ENCODE measurements at regions not wholly inside any gene's neighbourhood (a gene's known extent, or its start where the extent isn't known, plus 50 kb on each side); places are given as distances from the start of the nearest gene placed in this dataset.
A peak's percentile ranks its signal among the peaks of the same experiment; 100 is the strongest.

DNA sequence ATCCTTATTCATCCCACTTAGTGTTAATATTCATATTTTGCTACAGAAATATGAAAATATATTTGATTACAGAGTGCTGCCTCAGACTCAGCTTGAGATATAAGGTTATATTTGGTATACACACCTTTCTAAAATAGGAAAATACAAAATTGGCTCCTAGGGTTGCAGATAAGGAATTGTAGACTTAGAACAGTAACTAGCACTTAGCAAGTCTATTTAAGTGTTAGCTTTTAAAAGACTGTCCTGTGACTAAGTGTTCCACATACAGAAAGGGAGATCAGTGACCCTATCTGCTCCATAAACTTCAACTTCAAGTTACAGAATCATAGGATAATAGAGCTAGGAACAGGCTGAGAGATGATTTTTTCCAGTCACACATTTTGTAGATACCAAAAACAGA is 607.0 kb downstream of the ZNF608 start:
- H3K36me3 ChIP-seq, result no peaks in the 10 kb centered on the region
- no peak overlapping the region for H3K27ac ChIP-seq
- no peaks in the 10 kb centered on the region for H3K4me1 ChIP-seq
- H3K27me3 ChIP-seq, result no peaks in the 10 kb centered on the region
- H3K4me3 ChIP-seq, result no peak overlapping the region
- no peaks in the 10 kb centered on the region for H3K9me3 ChIP-seq (replicated peaks)
- no peak for DNase-seq

DNA sequence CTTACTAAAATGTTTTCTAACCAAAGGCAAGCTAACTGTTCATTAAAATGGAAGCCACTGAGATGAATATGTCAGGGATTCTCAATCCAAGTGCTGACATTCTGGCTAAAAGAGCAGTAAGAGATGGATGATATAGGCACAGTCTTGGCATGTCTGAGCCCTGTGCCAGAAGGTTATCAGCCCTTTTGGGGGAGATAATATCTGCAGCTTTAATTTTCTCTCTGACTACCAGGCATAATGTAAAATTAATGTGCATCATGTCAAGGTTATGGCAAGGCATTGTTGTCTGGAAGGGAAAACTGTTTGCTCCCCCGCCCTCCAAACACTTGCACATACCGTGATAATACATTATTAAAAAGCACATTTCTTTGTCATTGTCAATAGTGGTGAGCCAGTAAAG is 609.8 kb downstream of the ZNF608 start:
- Histone ChIP-seq H3K36me3 (no peaks in the 10 kb centered on the region), H3K9me3 (replicated peaks) (no peaks in the 10 kb centered on the region), H3K4me3 (no peak overlapping the region), H3K27me3 (no peaks in the 10 kb centered on the region), H3K4me1 (no peaks in the 10 kb centered on the region), H3K27ac (no peak overlapping the region)
- no peak for DNase-seq

DNA sequence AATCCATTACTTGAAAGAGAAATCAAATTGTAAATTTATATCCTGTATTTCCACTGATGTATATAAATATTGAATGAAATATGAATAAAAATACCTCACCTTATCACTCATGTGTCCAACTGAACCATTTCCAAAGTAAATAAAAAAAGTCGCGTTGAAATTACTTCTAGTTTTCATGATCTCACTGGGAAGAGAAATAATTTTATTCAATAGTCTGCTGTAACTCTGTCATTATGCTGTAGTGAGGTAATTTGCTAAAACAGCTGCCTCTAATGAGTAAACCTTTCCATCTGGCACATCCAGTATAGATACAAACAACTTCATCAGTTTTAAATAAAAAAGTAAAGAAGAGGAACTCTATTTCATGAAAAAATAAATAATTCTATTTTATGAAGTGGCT is 611.5 kb downstream of the ZNF608 start:
- no peak for DNase-seq
- no peaks in the 10 kb centered on the region for H3K9me3 ChIP-seq (replicated peaks)
- no peaks in the 10 kb centered on the region for H3K36me3 ChIP-seq
- H3K27me3 ChIP-seq, result no peaks in the 10 kb centered on the region
- H3K4me3 ChIP-seq, result no peak overlapping the region
- H3K27ac ChIP-seq, result no peak overlapping the region
- no peaks in the 10 kb centered on the region for H3K4me1 ChIP-seq

DNA sequence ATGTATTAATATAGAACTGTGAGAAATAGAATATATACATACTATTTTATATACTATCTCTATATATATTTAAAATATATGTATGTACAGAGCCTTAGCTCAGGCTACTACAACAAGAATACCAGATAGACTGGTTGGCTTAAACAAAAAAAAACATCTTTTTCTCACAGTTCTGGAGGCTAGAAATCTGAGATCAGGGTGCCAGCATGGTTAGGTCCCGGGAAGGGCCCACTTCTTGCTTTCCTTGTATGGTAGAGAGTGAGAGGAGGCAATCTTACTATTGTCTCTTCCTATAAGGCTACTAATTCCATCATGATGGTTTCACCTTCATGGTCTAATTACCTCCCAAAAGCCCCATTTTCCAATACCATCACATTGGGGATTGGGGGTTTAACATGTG is 613.0 kb downstream of the ZNF608 start:
- Histone ChIP-seq H3K4me3 (no peak overlapping the region), H3K27me3 (no peaks in the 10 kb centered on the region), H3K4me1 (no peaks in the 10 kb centered on the region), H3K9me3 (replicated peaks) (no peaks in the 10 kb centered on the region), H3K27ac (no peak overlapping the region), H3K36me3 (no peaks in the 10 kb centered on the region)
- DNase-seq, result no peak

DNA sequence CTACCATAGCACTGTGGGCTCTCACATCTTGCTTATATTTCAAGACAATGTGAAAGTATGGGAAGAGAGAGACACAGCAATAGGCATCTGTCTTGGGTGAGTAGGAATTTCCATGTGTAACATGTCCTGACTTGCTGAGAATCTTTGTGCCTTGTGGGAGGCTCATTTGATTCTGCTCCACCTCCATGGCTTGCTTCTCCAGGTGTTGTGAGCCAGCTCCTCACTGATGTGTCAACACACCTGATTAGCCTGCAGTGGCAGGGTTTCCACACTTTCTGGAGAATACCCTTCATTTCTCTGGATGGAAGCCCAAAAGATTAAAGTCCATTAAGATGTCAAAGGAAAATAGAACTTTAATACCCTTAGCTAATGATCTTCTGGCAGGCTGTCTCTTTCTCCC is 613.6 kb downstream of the ZNF608 start:
- Histone ChIP-seq H3K36me3 (no peaks in the 10 kb centered on the region), H3K9me3 (replicated peaks) (no peaks in the 10 kb centered on the region), H3K27ac (no peak overlapping the region), H3K4me3 (no peak overlapping the region), H3K27me3 (no peaks in the 10 kb centered on the region), H3K4me1 (no peaks in the 10 kb centered on the region)
- no peak for DNase-seq

DNA sequence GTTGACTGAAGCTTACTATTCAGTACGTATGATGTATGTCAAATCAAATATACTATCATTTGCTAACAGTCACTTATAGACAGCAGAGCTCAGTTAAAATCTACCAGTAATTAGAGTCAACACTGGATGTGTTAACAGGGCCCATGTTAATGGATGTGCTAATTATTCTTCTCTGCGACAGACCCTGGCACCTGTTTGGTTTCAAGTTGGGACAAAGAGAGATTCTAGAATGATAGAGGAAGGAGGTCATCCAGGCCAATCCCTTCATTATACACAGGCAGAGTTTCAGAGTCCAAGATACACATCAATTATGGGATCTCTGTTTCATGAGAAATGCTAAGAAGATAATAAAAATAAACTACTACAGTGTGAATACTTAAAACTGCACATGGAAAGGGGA is 615.0 kb downstream of the ZNF608 start:
- H3K36me3 ChIP-seq, result no peaks in the 10 kb centered on the region
- H3K4me3 ChIP-seq, result no peak overlapping the region
- H3K4me1 ChIP-seq, result no peaks in the 10 kb centered on the region
- DNase-seq, result no peak
- no peaks in the 10 kb centered on the region for H3K27me3 ChIP-seq
- no peaks in the 10 kb centered on the region for H3K9me3 ChIP-seq (replicated peaks)
- no peak overlapping the region for H3K27ac ChIP-seq

DNA sequence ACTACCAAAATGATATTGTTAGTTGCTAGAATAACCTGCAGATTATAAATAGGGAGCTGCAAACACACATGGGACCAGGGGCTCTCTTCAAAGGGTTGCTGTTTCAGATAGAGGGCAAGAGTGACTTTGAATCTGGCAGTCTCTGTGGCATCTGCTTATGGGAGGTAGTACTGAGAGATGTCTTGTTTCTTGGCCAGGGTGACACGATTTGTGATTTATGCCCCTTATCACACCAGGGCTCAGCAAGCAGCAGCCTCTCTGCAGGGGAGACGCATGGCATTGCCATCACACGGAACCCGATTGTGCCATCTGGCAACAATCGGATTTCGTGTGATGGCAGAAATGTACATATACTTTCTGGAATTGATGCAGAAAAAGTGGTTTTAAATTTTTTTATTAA is 615.6 kb downstream of the ZNF608 start:
- H3K4me1 ChIP-seq, result no peaks in the 10 kb centered on the region
- H3K9me3 ChIP-seq (replicated peaks), result no peaks in the 10 kb centered on the region
- H3K4me3 ChIP-seq, result no peak overlapping the region
- no peak for DNase-seq
- no peak overlapping the region for H3K27ac ChIP-seq
- no peaks in the 10 kb centered on the region for H3K36me3 ChIP-seq
- H3K27me3 ChIP-seq, result no peaks in the 10 kb centered on the region

DNA sequence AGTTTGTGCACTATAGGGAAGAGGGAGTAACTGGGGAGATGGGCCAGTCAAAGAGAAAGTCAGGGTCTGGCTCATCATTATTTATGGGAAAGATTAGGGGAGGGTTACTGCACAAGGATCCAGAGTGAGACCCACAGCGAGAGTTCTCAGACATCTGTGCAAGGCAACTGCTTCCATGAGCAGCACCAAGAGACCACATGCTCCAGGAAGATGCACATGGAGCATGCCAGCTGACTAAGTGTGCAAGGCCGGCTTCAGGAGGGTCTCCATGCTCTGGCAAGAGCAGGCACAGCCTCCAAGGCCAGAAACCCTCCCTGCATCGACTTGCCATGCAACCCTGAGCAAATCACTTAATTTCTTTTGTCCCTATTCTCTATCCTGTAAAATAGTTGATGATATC is 616.9 kb downstream of the CSNK1G3 start:
- DNase-seq, result no peak
- no peak overlapping the region for H3K4me3 ChIP-seq
- no peak overlapping the region for H3K27ac ChIP-seq
- H3K27me3 ChIP-seq, result no peaks in the 10 kb centered on the region
- no peaks in the 10 kb centered on the region for H3K4me1 ChIP-seq
- no peaks in the 10 kb centered on the region for H3K9me3 ChIP-seq (replicated peaks)
- H3K36me3 ChIP-seq, result no peaks in the 10 kb centered on the region

DNA sequence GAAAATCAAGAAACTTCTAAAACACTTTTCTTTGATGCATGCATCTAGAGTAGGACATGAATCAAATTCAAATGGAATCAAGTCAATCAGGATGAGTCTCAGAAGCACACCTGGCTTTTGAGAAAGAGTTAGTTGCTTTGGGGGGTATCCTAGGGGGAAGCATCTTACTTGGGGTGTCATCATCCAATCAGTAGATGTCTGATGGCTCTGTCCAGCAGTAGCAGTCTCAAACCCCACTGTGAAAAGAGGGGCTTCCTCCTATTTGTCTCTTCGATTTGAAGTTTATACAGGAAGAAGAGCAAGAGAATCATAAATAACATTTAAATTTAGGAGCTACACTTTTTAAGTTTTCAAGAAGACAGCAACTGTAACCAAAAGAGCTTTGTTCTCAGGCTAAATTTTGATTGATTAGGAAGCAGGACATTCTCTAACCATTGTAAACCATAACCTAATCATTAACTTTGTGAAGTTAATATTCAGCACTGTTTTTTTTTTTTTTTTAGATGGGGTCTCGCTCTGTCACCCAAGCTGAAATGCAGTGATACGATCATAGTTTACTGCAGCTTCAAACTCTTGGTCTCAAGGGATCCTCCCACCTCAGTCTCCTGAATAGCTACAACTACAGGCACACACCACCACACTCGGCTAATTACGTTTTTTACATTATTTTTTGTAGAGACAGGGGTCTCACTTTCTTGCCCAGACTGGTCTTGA is 614.7 kb downstream of the CSNK1G3 start:
- Histone ChIP-seq H3K4me1 (no peaks in the 10 kb centered on the region), H3K27me3 (no peaks in the 10 kb centered on the region), H3K27ac (no peak overlapping the region), H3K4me3 (no peak overlapping the region), H3K9me3 (replicated peaks) (no peaks in the 10 kb centered on the region), H3K36me3 (no peaks in the 10 kb centered on the region)
- DNase-seq, result no peak

DNA sequence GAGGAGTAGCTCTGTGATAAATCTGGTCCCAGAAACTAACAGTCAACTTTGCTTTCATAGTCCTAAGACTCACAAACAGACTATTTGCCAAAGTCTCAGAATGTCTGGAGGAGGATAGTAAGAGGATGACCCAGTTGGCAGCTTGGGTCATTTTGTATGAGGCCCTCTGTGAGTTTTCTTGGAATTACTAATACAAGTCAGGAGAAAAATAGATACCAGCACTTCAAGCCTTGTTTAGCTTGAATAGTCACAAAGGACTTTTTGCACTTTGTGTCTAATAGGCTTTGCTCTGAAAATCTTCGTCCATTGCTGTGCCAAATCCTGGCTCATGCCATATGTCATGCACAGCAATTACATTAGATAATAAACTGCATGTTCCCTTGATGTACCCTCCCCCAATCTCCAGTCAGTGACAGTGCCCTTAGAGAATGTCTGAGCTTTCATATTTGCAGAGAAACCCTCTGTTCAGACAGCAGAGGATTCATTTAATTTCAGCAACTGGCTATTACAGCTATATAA is 612.8 kb downstream of the CSNK1G3 start:
- DNase-seq, result peak in 1 of 2 experiments; percentile 1
- Histone ChIP-seq H3K27ac (no peak overlapping the region), H3K4me3 (no peak overlapping the region), H3K27me3 (no peaks in the 10 kb centered on the region), H3K4me1 (no peaks in the 10 kb centered on the region), H3K9me3 (replicated peaks) (no peaks in the 10 kb centered on the region), H3K36me3 (no peaks in the 10 kb centered on the region)

DNA sequence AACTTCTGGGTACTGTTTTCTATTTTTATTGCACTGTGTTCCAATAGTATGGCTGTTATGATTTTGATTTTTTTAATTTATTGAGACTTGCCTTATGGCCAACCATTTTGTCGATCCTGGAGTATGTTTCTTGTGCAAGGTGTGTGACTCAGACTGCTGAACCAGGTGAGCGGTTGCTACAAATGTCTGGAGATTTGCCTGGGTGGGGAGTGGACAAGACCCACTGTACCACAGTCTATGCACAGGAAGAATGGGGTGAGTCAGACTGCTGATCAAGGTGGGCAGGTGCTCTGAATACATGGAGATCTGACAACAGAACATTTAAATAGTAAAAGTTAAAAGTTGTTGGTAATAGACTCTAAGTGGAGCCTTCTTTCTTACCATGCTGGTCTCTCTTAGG is 609.2 kb downstream of the CSNK1G3 start:
- H3K27me3 ChIP-seq, result no peaks in the 10 kb centered on the region
- no peaks in the 10 kb centered on the region for H3K4me1 ChIP-seq
- H3K9me3 ChIP-seq (replicated peaks), result no peaks in the 10 kb centered on the region; the same call in 1 of the 2 replicates
- H3K4me3 ChIP-seq, result no peak overlapping the region
- DNase-seq, result no peak
- no peak overlapping the region for H3K27ac ChIP-seq
- H3K36me3 ChIP-seq, result no peaks in the 10 kb centered on the region

DNA sequence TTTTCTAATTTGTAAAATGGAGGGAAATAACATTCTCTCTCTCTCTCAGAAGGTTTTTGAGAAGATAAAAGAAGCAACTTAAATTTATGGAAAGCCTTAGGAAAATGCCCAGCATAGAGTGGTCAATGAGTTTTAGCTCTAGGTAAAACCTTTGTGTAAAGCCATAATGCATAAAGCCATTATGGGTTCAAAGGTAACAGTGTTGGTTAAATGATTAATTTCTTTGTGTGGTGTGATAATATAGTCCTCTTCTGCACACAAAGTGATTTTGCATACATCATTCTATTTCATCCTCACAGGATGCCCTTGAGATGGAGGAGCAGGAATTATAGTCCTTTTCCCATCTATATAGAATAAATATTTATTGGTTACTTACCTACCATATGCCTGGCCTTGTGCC is 602.9 kb downstream of the CSNK1G3 start:
- Histone ChIP-seq H3K4me1 (no peaks in the 10 kb centered on the region), H3K4me3 (no peak overlapping the region), H3K27ac (no peak overlapping the region), H3K36me3 (no peaks in the 10 kb centered on the region), H3K27me3 (no peaks in the 10 kb centered on the region), H3K9me3 (replicated peaks) (no peaks in the 10 kb centered on the region; the same call in 1 of the 2 replicates)
- no peak for DNase-seq

DNA sequence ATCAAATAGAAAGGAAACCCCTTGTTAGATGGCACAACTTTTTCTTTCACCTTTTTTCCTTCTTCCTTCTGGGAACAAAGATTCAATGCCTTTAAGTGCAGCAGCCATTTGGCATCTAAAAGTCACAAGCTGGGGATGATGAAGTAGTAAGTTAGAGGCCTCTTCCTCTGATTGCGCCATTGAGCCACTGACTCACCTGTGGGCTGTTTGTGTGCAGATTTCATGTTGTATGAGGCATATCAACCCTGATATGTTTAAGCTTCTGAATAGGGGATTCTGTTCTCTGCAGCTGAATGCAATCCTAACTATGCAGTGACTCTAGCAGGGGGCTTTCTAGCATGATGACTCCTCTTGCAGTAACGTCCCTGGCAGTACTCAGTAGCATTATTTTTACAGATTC is 599.9 kb downstream of the CSNK1G3 start:
- Histone ChIP-seq H3K4me1 (no peaks in the 10 kb centered on the region), H3K27me3 (no peaks in the 10 kb centered on the region), H3K4me3 (no peak overlapping the region), H3K36me3 (no peaks in the 10 kb centered on the region), H3K9me3 (replicated peaks) (no peaks in the 10 kb centered on the region), H3K27ac (no peak overlapping the region)
- no peak for DNase-seq

DNA sequence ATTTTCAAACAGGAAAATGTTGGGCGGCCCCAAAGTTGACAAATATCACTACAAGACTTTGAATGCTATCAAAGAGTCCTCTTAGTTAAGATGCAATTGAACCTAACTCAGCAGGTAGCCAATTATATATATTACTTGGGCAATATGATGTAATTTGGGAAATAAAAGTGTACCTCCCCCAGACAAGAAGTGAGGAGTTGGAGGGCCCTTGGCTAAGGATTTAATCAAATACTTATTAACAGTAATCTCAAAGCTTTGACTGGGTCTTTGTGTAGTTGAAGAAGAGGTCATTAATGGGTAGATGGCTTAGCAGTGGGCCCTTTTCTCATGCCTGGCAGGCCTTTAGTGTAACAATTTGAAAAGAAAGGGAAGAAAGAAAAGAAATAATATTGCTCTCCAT is 599.0 kb downstream of the CSNK1G3 start:
- no peak overlapping the region for H3K27ac ChIP-seq
- no peak for DNase-seq

DNA sequence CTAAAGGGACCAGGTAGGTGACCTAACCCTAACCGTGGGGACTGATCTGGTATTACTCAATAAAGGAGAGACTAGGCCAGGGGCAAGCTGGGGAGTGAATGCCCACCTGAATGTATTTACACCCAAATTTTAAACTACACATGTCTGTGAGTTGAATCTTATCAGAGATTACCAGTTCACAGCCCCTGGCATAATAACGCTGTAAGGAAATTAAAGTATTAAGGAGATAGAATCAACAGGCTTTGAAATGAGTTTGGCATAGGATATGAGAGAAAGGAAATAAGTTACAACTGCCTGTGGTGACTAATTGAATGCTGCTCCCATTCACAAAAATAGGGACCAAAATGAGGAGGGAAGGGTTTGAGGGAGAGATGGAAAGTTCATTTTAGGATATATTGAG is 593.3 kb downstream of the CSNK1G3 start:
- no peak for DNase-seq
- no peaks in the 10 kb centered on the region for H3K9me3 ChIP-seq (replicated peaks)
- H3K27me3 ChIP-seq, result no peaks in the 10 kb centered on the region
- no peak overlapping the region for H3K27ac ChIP-seq
- H3K4me1 ChIP-seq, result no peaks in the 10 kb centered on the region
- no peak overlapping the region for H3K4me3 ChIP-seq
- H3K36me3 ChIP-seq, result no peaks in the 10 kb centered on the region

More for the DNA sequence above, 599.0 kb downstream of the CSNK1G3 start:
- H3K4me3 ChIP-seq, result no peak overlapping the region
- no peaks in the 10 kb centered on the region for H3K4me1 ChIP-seq
- no peaks in the 10 kb centered on the region for H3K36me3 ChIP-seq
- no peaks in the 10 kb centered on the region for H3K27me3 ChIP-seq
- H3K9me3 ChIP-seq (replicated peaks), result no peaks in the 10 kb centered on the region

DNA sequence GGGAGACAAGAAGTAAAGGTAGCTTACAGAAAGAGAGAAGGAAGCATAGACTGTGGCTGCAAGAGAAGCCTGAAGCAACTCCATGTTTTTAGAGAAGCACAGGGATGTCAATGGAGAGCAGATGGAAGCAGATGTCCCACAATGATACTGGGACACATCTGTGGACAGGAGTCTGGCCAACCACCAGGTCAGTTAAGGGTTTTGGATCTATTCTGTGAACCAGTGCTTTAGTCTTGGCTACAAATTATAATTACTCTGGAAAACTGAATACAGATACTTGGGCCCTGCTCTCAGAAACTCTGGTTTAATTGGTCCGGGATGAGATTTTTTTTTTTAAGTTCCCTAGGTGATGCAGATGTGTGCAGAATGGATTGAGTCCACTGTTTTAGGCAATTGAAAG is 592.8 kb downstream of the CSNK1G3 start:
- H3K27me3 ChIP-seq, result no peaks in the 10 kb centered on the region
- no peak overlapping the region for H3K4me3 ChIP-seq
- no peaks in the 10 kb centered on the region for H3K4me1 ChIP-seq
- H3K27ac ChIP-seq, result no peak overlapping the region
- H3K9me3 ChIP-seq (replicated peaks), result no peaks in the 10 kb centered on the region
- no peak for DNase-seq
- H3K36me3 ChIP-seq, result no peaks in the 10 kb centered on the region

All from SJCRH30 (cell line).